GM12878 (cell line): ENCODE measurements at regions not wholly inside any gene's neighbourhood (a gene's known extent, or its start where the extent isn't known, plus 50 kb on each side); places are given as distances from the start of the nearest gene placed in this dataset.

Experiments used
- ATAC-seq: fragments of 200-7000 bp; cut with Tn5 transposase; 3 replicates; pipeline ENCODE4 v1.9.1; 2020; ENCODE audit warnings: mild to moderate bottlenecking, moderate library complexity
- BruUV-seq: library from RNA; stranded (reverse); fragments of 400-500 nt; replicated peaks from 2 replicates; lab custom pipeline; 2021; lab: Mats Ljungman, UMichigan
- CTCF ChIA-PET: fragments of 300-600 bp; sonication (Branson Sonifier 250); formaldehyde crosslinking; extraction: SDS; loops from one replicate; lab custom pipeline; 2021; ENCODE audit warnings: inconsistent platforms; lab: Yijun Ruan, JAX
- POLR2A ChIA-PET: fragments of 350-600 bp; formaldehyde crosslinking; extraction: SDS; loops from one replicate; lab custom pipeline; 2021; ENCODE audit warnings: inconsistent platforms; lab: Charles Lee
- RAD21 ChIA-PET: fragments of 300-600 bp; sonication (Branson Sonifier 250); formaldehyde crosslinking; loops from one replicate; lab custom pipeline; 2023; ENCODE audit warnings: antibody characterized with exemption; ENCODE audit not compliant: unreplicated experiment; lab: Charles Lee
- SMC1A ChIA-PET: fragments of 300-600 bp; sonication (Branson Sonifier 250); formaldehyde crosslinking; loops from one replicate; lab custom pipeline; 2023; ENCODE audit not compliant: unreplicated experiment, uncharacterized antibody; lab: Charles Lee
- DNase-seq: peaks from one replicate; pipeline ENCODE4 v3.0.0-alpha.2; 2011; ENCODE audit warnings: low read depth, low spot score
- FAIRE-seq: peaks from 3 replicates; lab custom pipeline; 2011; peaks lifted over from hg19 to GRCh38; lab: Jason Lieb, UNC
- H2AFZ ChIP-seq: 2 replicates; pipeline ENCODE4 v1.6.0; 2011; ENCODE audit warnings: low read depth, low read length, control low read depth; ENCODE audit not compliant: control insufficient read depth
- H3K27ac ChIP-seq: 2 replicates; pipeline ENCODE4 v1.5.1; 2011; ENCODE audit warnings: control low read depth; ENCODE audit not compliant: control insufficient read depth, insufficient read depth
- H3K27me3 ChIP-seq, 2 experiments: replicated peaks in 1 of 2; 2 replicates each; pipeline versions ENCODE4 v1.6.0 to v1.6.1; 2011; ENCODE audit warnings: low read length in 1 of 2; ENCODE audit not compliant: control insufficient read depth in 2 of 2, insufficient read depth in 2 of 2
- H3K36me3 ChIP-seq, 2 experiments: 2 replicates each; pipeline ENCODE4 v1.5.1; 2011; ENCODE audit warnings: low read length in 1 of 2; ENCODE audit not compliant: control insufficient read depth in 2 of 2, insufficient read depth in 2 of 2
- H3K4me1 ChIP-seq: 2 replicates; pipeline ENCODE4 v1.6.1; 2011; ENCODE audit warnings: mild to moderate bottlenecking, low read length, moderate library complexity, mixed read lengths; ENCODE audit not compliant: control insufficient read depth, insufficient read depth
- H3K4me2 ChIP-seq: 2 replicates; pipeline ENCODE4 v1.6.0; 2011; ENCODE audit warnings: control low read depth; ENCODE audit not compliant: control insufficient read depth, insufficient read depth
- H3K4me3 ChIP-seq: fragments of 200-600 bp; sonication (generic); 2 replicates; pipeline ENCODE4 v1.5.1; 2016
- H3K79me2 ChIP-seq: 2 replicates; pipeline ENCODE4 v1.6.0; 2011; ENCODE audit warnings: low read length; ENCODE audit not compliant: control insufficient read depth, insufficient read depth
- H3K9ac ChIP-seq: 2 replicates; pipeline ENCODE4 v1.8.0; 2011; ENCODE audit warnings: low read length, control low read depth, mixed read lengths; ENCODE audit not compliant: control insufficient read depth, insufficient read depth
- H3K9me3 ChIP-seq: replicated peaks from 3 replicates; pipeline ENCODE4 v1.5.1; 2011; ENCODE audit warnings: mild to moderate bottlenecking, low read length; ENCODE audit not compliant: control insufficient read depth, insufficient read depth
- H4K20me1 ChIP-seq: 2 replicates; pipeline ENCODE4 v1.6.0; 2011; ENCODE audit not compliant: control insufficient read depth, insufficient read depth
- BMI1 ChIP-seq: fragments of 450-650 bp; IDR thresholded peaks from 2 replicates; pipeline ENCODE4 v1.6.1; 2016; ENCODE audit warnings: mild to moderate bottlenecking, moderate library complexity, borderline replicate concordance
- NBN ChIP-seq: fragments of 450-650 bp; IDR thresholded peaks from 2 replicates; pipeline ENCODE4 v1.6.1; 2016
- RAD51 ChIP-seq: fragments of 450-650 bp; IDR thresholded peaks from 2 replicates; pipeline ENCODE4 v1.6.1; 2016; ENCODE audit warnings: moderate library complexity, mild to moderate bottlenecking, inconsistent platforms
- ZNF24 ChIP-seq: fragments of 450-650 bp; IDR thresholded peaks from 2 replicates; pipeline ENCODE4 v1.6.1; 2017; ENCODE audit warnings: antibody characterized with exemption, mild to moderate bottlenecking
- ZNF274 ChIP-seq: IDR thresholded peaks from one replicate; pipeline ENCODE4 v1.8.0; 2011; ENCODE audit not compliant: insufficient read length, insufficient read depth
- ZZZ3 ChIP-seq: IDR thresholded peaks from 2 replicates; pipeline ENCODE4 v1.6.1; 2011; ENCODE audit warnings: low read depth; ENCODE audit not compliant: control insufficient read depth, insufficient read length
- WGBS: methylation state at CpG from one replicate; pipeline ENCODE4 v1.1.6; 2016; ENCODE audit warnings: low lambda C conversion rate; ENCODE audit not compliant: insufficient replicate concordance, insufficient coverage; ENCODE audit errors: missing lambda C conversion rate; 5-methylcytosine and 5-hydroxymethylcytosine counted together
- in situ Hi-C: fragments of 300-500 bp; cut with MboI; formaldehyde crosslinking; loops from 9 replicates; pipeline ENCODE4 v1.14.3; 2018; ENCODE audit warnings: mixed read lengths
- intact Hi-C: fragments of 100-400 bp; cut with micrococcal nuclease; formaldehyde crosslinking; loops from one replicate; pipeline ENCODE4 v1.14.2; 2022; ENCODE audit not compliant: unreplicated experiment
- TF ChIP-seq, protein P1 (sequence below): IDR thresholded peaks from 2 replicates; pipeline ENCODE4 v1.6.1; 2012; ENCODE audit warnings: low read depth, low read length, improper control_type of control experiment
- TF ChIP-seq, protein P2 (sequence below): fragments of 450-650 bp; IDR thresholded peaks from 2 replicates; pipeline ENCODE4 v1.6.1; 2017; ENCODE audit warnings: borderline replicate concordance

DNA sequence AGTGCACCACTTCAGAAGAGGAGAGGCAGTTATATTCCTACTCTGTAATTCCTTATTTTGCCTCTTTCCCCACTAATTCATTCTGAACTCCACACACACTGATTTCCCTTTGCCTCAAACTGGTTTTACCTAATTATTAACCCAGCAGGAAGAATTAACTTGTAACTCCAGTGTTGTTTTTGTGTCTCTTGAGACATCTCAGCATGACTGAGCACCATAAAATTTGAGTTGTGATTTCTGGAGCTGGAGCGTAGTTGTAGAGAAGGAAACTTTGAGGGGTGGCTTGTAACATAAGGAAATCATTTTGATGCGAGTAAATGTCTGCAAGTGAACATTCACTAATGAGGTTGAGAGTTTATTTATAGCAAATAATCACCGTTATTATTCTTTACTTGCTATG lies 265.2 kb downstream of the TMEM38B start:
- 14% methylated on average over 3 of the region's 3 CpGs for WGBS

More for the DNA sequence above, 265.2 kb downstream of the TMEM38B start:
- RAD21 ChIA-PET: no interaction called here
- no peak for FAIRE-seq
- Histone ChIP-seq H3K36me3 (no peaks in the 10 kb centered on the region), H3K4me3 (no peak overlapping the region), H3K4me2 (no peak overlapping the region), H3K9ac (no peak overlapping the region), H3K4me1 (no peaks in the 10 kb centered on the region), H3K27me3 (no peaks in the 10 kb centered on the region; a peak in 1 of 4 replicates), H4K20me1 (no peaks in the 10 kb centered on the region), H3K79me2 (no peaks in the 10 kb centered on the region), H2AFZ (no peak overlapping the region), H3K27ac (no peak overlapping the region), H3K9me3 (no peaks in the 10 kb centered on the region)
- TF ChIP-seq ZZZ3: no peak
- TF ChIP-seq ZNF274: no peak
- TF ChIP-seq, protein P1, sequence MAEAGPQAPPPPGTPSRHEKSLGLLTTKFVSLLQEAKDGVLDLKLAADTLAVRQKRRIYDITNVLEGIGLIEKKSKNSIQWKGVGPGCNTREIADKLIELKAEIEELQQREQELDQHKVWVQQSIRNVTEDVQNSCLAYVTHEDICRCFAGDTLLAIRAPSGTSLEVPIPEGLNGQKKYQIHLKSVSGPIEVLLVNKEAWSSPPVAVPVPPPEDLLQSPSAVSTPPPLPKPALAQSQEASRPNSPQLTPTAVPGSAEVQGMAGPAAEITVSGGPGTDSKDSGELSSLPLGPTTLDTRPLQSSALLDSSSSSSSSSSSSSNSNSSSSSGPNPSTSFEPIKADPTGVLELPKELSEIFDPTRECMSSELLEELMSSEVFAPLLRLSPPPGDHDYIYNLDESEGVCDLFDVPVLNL: no peak
- no peak for TF ChIP-seq ZNF24
- TF ChIP-seq, protein P2, sequence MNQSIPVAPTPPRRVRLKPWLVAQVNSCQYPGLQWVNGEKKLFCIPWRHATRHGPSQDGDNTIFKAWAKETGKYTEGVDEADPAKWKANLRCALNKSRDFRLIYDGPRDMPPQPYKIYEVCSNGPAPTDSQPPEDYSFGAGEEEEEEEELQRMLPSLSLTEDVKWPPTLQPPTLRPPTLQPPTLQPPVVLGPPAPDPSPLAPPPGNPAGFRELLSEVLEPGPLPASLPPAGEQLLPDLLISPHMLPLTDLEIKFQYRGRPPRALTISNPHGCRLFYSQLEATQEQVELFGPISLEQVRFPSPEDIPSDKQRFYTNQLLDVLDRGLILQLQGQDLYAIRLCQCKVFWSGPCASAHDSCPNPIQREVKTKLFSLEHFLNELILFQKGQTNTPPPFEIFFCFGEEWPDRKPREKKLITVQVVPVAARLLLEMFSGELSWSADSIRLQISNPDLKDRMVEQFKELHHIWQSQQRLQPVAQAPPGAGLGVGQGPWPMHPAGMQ: no peak
- TF ChIP-seq BMI1: no peak
- no peak for TF ChIP-seq NBN
- no peak for TF ChIP-seq RAD51
- SMC1A ChIA-PET: no interaction called here
- intact Hi-C loops: no loop called here
- in situ Hi-C loops: no loop called here
- no TSS peak for BruUV-seq
- CTCF ChIA-PET: interaction anchor here (1.4 kb wide), 1 partner anchor 1197 kb away, joined by 3 read pairs; no protein-coding TSS in a partner anchor
- no peak for ATAC-seq
- DNase-seq: no peak
- POLR2A ChIA-PET: no interaction called here
